BLaER1 treated with 17β-estradiol and CSF1 and Interleukin-3, amounts not matched to agents 10 nM and 100 nM (cell line): ENCODE measurements at regions not wholly inside any gene's neighbourhood (a gene's known extent, or its start where the extent isn't known, plus 50 kb on each side); places are given as distances from the start of the nearest gene placed in this dataset.
A peak's percentile ranks its signal among the peaks of the same experiment; 100 is the strongest.

Experiments used
- H3K27ac ChIP-seq, 11 experiments: shearing (Covaris generic); formaldehyde crosslinking; 2 replicates each; pipeline ENCODE4 v1.8.1; 2022
- H3K27me3 ChIP-seq, 11 experiments: shearing (Covaris generic); formaldehyde crosslinking; 2 replicates each; pipeline ENCODE4 v1.8.1; 2022
- H3K36me3 ChIP-seq, 11 experiments: shearing (Covaris generic); formaldehyde crosslinking; 2 replicates each; pipeline ENCODE4 v1.8.1; 2022
- H3K4me1 ChIP-seq, 10 experiments: shearing (Covaris generic); formaldehyde crosslinking; 2 replicates each; pipeline ENCODE4 v1.8.1; 2022
- H3K4me2 ChIP-seq, 11 experiments: shearing (Covaris generic); formaldehyde crosslinking; 2 replicates each; pipeline ENCODE4 v1.8.1; 2022
- H3K4me3 ChIP-seq, 10 experiments: shearing (Covaris generic); formaldehyde crosslinking; 2 replicates each; pipeline ENCODE4 v1.8.1; 2022
- H3K9ac ChIP-seq, 11 experiments: shearing (Covaris generic); formaldehyde crosslinking; 2 replicates each; pipeline ENCODE4 v1.8.1; 2022
- H3K9me3 ChIP-seq, 11 experiments: shearing (Covaris generic); formaldehyde crosslinking; replicated peaks in 1 of 11; 2 replicates each; pipeline ENCODE4 v1.8.1; 2022
- H4K20me1 ChIP-seq, 11 experiments: shearing (Covaris generic); formaldehyde crosslinking; 2 replicates each; pipeline ENCODE4 v1.8.1; 2022
- Cebpa-rat ChIP-seq, 11 experiments: shearing (Covaris generic); IDR thresholded peaks; 2 replicates each; pipeline ENCODE4 v1.8.1; 2022

- Histone ChIP-seq H3K36me3 (no peaks in the 10 kb centered on the region), H3K4me1 (peaks cover 0 to 48% (median 30%) of the 10 kb centered on the region in 10 experiments; a peak in 16 of 20 replicates), H3K4me2 (peak overlapping the region in 8 of 11 experiments; percentile 7 to 63 (median 42); a peak in 13 of 22 replicates), H3K4me3 (no peak overlapping the region), H3K27me3 (peaks cover 0 to 16% (median 4%) of the 10 kb centered on the region in 11 experiments; a peak in 8 of 22 replicates), H3K9ac (no peak overlapping the region), H4K20me1 (peaks cover 0 to 49% (median 0%) of the 10 kb centered on the region in 11 experiments; a peak in 6 of 22 replicates), H3K9me3 (no peaks in the 10 kb centered on the region), H3K27ac (no peak overlapping the region)
- no peak for TF ChIP-seq Cebpa-rat (IDR thresholded peaks at IDR 0.05)
Measured at GRCh38 chr20:63090052-63090451, 83.3 kb upstream of the BHLHE23 start.

- Histone ChIP-seq H3K36me3 (no peaks in the 10 kb centered on the region), H3K4me1 (peaks cover 0 to 41% (median 22%) of the 10 kb centered on the region in 10 experiments; a peak in 16 of 20 replicates), H3K4me3 (no peak overlapping the region), H3K9ac (no peak overlapping the region), H3K27ac (no peak overlapping the region), H3K9me3 (no peaks in the 10 kb centered on the region), H4K20me1 (peaks cover 0 to 50% (median 0%) of the 10 kb centered on the region in 11 experiments; a peak in 7 of 22 replicates), H3K4me2 (peak overlapping the region in 8 of 11 experiments; percentile 7 to 63 (median 42); a peak in 12 of 22 replicates), H3K27me3 (peaks cover 0 to 24% (median 10%) of the 10 kb centered on the region in 11 experiments; a peak in 10 of 22 replicates)
- TF ChIP-seq Cebpa-rat (IDR thresholded peaks at IDR 0.05), result no peak
Measured at GRCh38 chr20:63089051-63089907, 82.5 kb upstream of the BHLHE23 start.

GRCh38 chr20:63087872-63088680 is 81.3 kb upstream of the BHLHE23 start:
- no peak for TF ChIP-seq Cebpa-rat (IDR thresholded peaks at IDR 0.05)
- Histone ChIP-seq H3K9ac (no peak overlapping the region), H3K4me1 (peaks cover 0 to 32% (median 15%) of the 10 kb centered on the region in 10 experiments; a peak in 13 of 20 replicates), H3K27ac (no peak overlapping the region), H3K4me2 (no peak overlapping the region), H3K9me3 (no peaks in the 10 kb centered on the region), H3K36me3 (no peaks in the 10 kb centered on the region), H3K4me3 (no peak overlapping the region), H4K20me1 (peaks cover 0 to 62% (median 0%) of the 10 kb centered on the region in 11 experiments; a peak in 7 of 22 replicates), H3K27me3 (peaks cover 0 to 29% (median 10%) of the 10 kb centered on the region in 11 experiments; a peak in 11 of 22 replicates)

- Histone ChIP-seq H3K9me3 (no peaks in the 10 kb centered on the region), H3K9ac (no peak overlapping the region), H3K27me3 (peaks cover 4 to 33% (median 10%) of the 10 kb centered on the region in 11 experiments; a peak in 11 of 22 replicates), H3K36me3 (no peaks in the 10 kb centered on the region), H3K4me1 (peaks cover 0 to 26% (median 13%) of the 10 kb centered on the region in 10 experiments; a peak in 13 of 20 replicates), H4K20me1 (peaks cover 0 to 69% (median 0%) of the 10 kb centered on the region in 11 experiments; a peak in 7 of 22 replicates), H3K4me3 (no peak overlapping the region), H3K27ac (no peak overlapping the region), H3K4me2 (no peak overlapping the region)
- TF ChIP-seq Cebpa-rat (IDR thresholded peaks at IDR 0.05), result no peak
Measured at GRCh38 chr20:63087236-63087871, 80.6 kb upstream of the BHLHE23 start.

GRCh38 chr20:63086421-63087235 is 79.9 kb upstream of the BHLHE23 start:
- Histone ChIP-seq H3K36me3 (no peaks in the 10 kb centered on the region), H3K4me3 (no peak overlapping the region), H3K9me3 (no peaks in the 10 kb centered on the region), H3K4me2 (no peak overlapping the region), H3K4me1 (peaks cover 0 to 29% (median 13%) of the 10 kb centered on the region in 10 experiments; a peak in 13 of 20 replicates), H3K27ac (no peak overlapping the region), H3K9ac (no peak overlapping the region), H4K20me1 (peaks cover 0 to 69% (median 0%) of the 10 kb centered on the region in 11 experiments; a peak in 7 of 22 replicates), H3K27me3 (peaks cover 4 to 33% (median 10%) of the 10 kb centered on the region in 11 experiments; a peak in 11 of 22 replicates)
- no peak for TF ChIP-seq Cebpa-rat (IDR thresholded peaks at IDR 0.05)

GRCh38 chr20:63085151-63085861 is 78.5 kb upstream of the BHLHE23 start:
- H3K27ac ChIP-seq, result no peak overlapping the region
- H3K9ac ChIP-seq, result no peak overlapping the region
- H3K4me2 ChIP-seq, result no peak overlapping the region
- H3K4me1 ChIP-seq, result peaks cover 0 to 20% (median 10%) of the 10 kb centered on the region in 10 experiments; a peak in 13 of 20 replicates
- TF ChIP-seq Cebpa-rat (IDR thresholded peaks at IDR 0.05), result no peak
- H3K4me3 ChIP-seq, result no peak overlapping the region
- peaks cover 0 to 6% (median 0%) of the 10 kb centered on the region in 11 experiments; a peak in 3 of 22 replicates for H3K9me3 ChIP-seq
- no peaks in the 10 kb centered on the region for H3K36me3 ChIP-seq
- peaks cover 4 to 38% (median 16%) of the 10 kb centered on the region in 11 experiments; a peak in 12 of 22 replicates for H3K27me3 ChIP-seq
- H4K20me1 ChIP-seq, result peaks cover 0 to 69% (median 0%) of the 10 kb centered on the region in 11 experiments; a peak in 7 of 22 replicates

GRCh38 chr20:63084563-63084927 is 77.8 kb upstream of the BHLHE23 start:
- Histone ChIP-seq H3K4me2 (no peak overlapping the region), H3K9ac (no peak overlapping the region), H3K4me3 (no peak overlapping the region), H3K36me3 (no peaks in the 10 kb centered on the region), H3K27me3 (peaks cover 4 to 46% (median 20%) of the 10 kb centered on the region in 11 experiments; a peak in 12 of 22 replicates), H3K9me3 (peaks cover under 1 to 13% (median 4%) of the 10 kb centered on the region in 11 experiments; a peak in 15 of 22 replicates), H4K20me1 (peaks cover 0 to 72% (median 0%) of the 10 kb centered on the region in 11 experiments; a peak in 7 of 22 replicates), H3K4me1 (peaks cover 0 to 13% (median 3%) of the 10 kb centered on the region in 10 experiments; a peak in 12 of 20 replicates), H3K27ac (no peak overlapping the region)
- TF ChIP-seq Cebpa-rat (IDR thresholded peaks at IDR 0.05), result no peak
